Liver (tissue), 7 donors: ENCODE measurements at regions not wholly inside any gene's neighbourhood (a gene's known extent, or its start where the extent isn't known, plus 50 kb on each side); places are given as distances from the start of the nearest gene placed in this dataset.

Experiments
- DNase-seq: peaks from one replicate; pipeline ENCODE4 v3.0.0-alpha.2; 2017; ENCODE audit warnings: low spot score
- H3K27ac ChIP-seq, 2 donors: one replicate each; pipeline ENCODE4 v1.7.0; 2013; ENCODE audit warnings: inconsistent platforms in 2 of 2, low read length in 2 of 2, control low read depth in 1 of 2, low read depth in 1 of 2, mild to moderate bottlenecking in 1 of 2
- H3K27me3 ChIP-seq, 4 donors: one replicate each; pipeline versions ENCODE4 v1.6.1 to v1.7.0; 2013; ENCODE audit warnings: low read length in 3 of 4, inconsistent platforms in 1 of 4, mild to moderate bottlenecking in 1 of 4, moderate library complexity in 1 of 4; ENCODE audit not compliant: control insufficient read depth in 4 of 4, insufficient read depth in 4 of 4
- H3K36me3 ChIP-seq, 4 donors: one replicate each; pipeline versions ENCODE4 v1.6.1 to v1.7.0; 2013; ENCODE audit warnings: low read length in 3 of 4, mild to moderate bottlenecking in 3 of 4, low read depth in 1 of 4, moderate library complexity in 1 of 4; ENCODE audit not compliant: control insufficient read depth in 4 of 4, insufficient read depth in 3 of 4
- H3K4me1 ChIP-seq, 4 donors: one replicate each; pipeline versions ENCODE4 v1.6.1 to v1.7.0; 2013; ENCODE audit warnings: low read length in 3 of 4, mild to moderate bottlenecking in 3 of 4, moderate library complexity in 1 of 4; ENCODE audit not compliant: control insufficient read depth in 4 of 4, insufficient read depth in 4 of 4
- H3K4me3 ChIP-seq, 3 donors: one replicate each; pipeline versions ENCODE4 v1.6.1 to v1.7.0; 2013; ENCODE audit warnings: low read length in 3 of 3, control low read depth in 1 of 3, low read depth in 1 of 3, mild to moderate bottlenecking in 1 of 3
- H3K9ac ChIP-seq, 2 donors: one replicate each; pipeline ENCODE4 v1.7.0; 2013; ENCODE audit warnings: low read length in 2 of 2, mild to moderate bottlenecking in 2 of 2, moderate library complexity in 2 of 2, control low read depth in 1 of 2, low read depth in 1 of 2
- H3K9me3 ChIP-seq, 4 donors: one replicate each; pipeline versions ENCODE4 v1.6.1 to v1.7.0; 2013; ENCODE audit warnings: low read length in 3 of 4; ENCODE audit not compliant: control insufficient read depth in 4 of 4
- ATF3 ChIP-seq: IDR thresholded peaks from 2 replicates; pipeline ENCODE4 v1.6.1; 2016; ENCODE audit warnings: antibody characterized with exemption
- FOXA1 ChIP-seq: IDR thresholded peaks from 2 replicates; pipeline ENCODE4 v1.6.1; 2016; ENCODE audit warnings: antibody characterized with exemption
- FOXA2 ChIP-seq: IDR thresholded peaks from 2 replicates; pipeline ENCODE4 v1.6.1; 2016; ENCODE audit warnings: antibody characterized with exemption
- GABPA ChIP-seq, 2 donors: IDR thresholded peaks in 1 of 2; conservative IDR thresholded peaks in 1 of 2; 2 replicates each; pipeline ENCODE4 v1.6.1; 2016; ENCODE audit warnings: antibody characterized with exemption in 2 of 2, mild to moderate bottlenecking in 1 of 2, moderate library complexity in 1 of 2
- HNF4A ChIP-seq, 2 donors: conservative IDR thresholded peaks; 2 replicates each; pipeline ENCODE4 v1.6.1; 2016; ENCODE audit warnings: antibody characterized with exemption in 2 of 2, mild to moderate bottlenecking in 2 of 2
- HNF4G ChIP-seq: IDR thresholded peaks from 2 replicates; pipeline ENCODE4 v1.6.1; 2016; ENCODE audit warnings: antibody characterized with exemption
- JUND ChIP-seq, 2 donors: IDR thresholded peaks; 2 replicates each; pipeline ENCODE4 v1.6.1; 2016; ENCODE audit warnings: antibody characterized with exemption in 2 of 2
- MAX ChIP-seq: IDR thresholded peaks from 2 replicates; pipeline ENCODE4 v1.6.1; 2016; ENCODE audit warnings: antibody characterized with exemption
- RAD21 ChIP-seq, 2 donors: IDR thresholded peaks; 2 replicates each; pipeline ENCODE4 v1.6.1; 2016; ENCODE audit warnings: antibody characterized with exemption in 2 of 2, mild to moderate bottlenecking in 2 of 2
- REST ChIP-seq: IDR thresholded peaks from 2 replicates; pipeline ENCODE4 v1.6.1; 2016; ENCODE audit warnings: antibody characterized with exemption, mild to moderate bottlenecking
- RXRA ChIP-seq, 2 donors: IDR thresholded peaks; 2 replicates each; pipeline ENCODE4 v1.6.1; 2017 to 2018; ENCODE audit warnings: antibody characterized with exemption in 2 of 2, mild to moderate bottlenecking in 1 of 2
- SP1 ChIP-seq: IDR thresholded peaks from 2 replicates; pipeline ENCODE4 v1.6.1; 2018; ENCODE audit warnings: antibody characterized with exemption, mild to moderate bottlenecking
- TAF1 ChIP-seq: conservative IDR thresholded peaks from 2 replicates; pipeline ENCODE4 v1.6.1; 2016; ENCODE audit warnings: antibody characterized with exemption, mild to moderate bottlenecking
- YY1 ChIP-seq: IDR thresholded peaks from 2 replicates; pipeline ENCODE4 v1.6.1; 2016; ENCODE audit warnings: antibody characterized with exemption, mild to moderate bottlenecking
- ZBTB33 ChIP-seq: IDR thresholded peaks from 2 replicates; pipeline ENCODE4 v1.6.1; 2016; ENCODE audit warnings: antibody characterized with exemption
- WGBS: extraction: QIAGEN DNeasy Blood & Tissue Kit; methylation state at CpG from one replicate; pipeline ENCODE4 v1.1.7; 2013; 5-methylcytosine and 5-hydroxymethylcytosine counted together
- donor health status: healthy.
- donor health status: healthy.
- donor health status: healthy.
- donor health status: healthy.

- Histone ChIP-seq H3K4me3 (no peak overlapping the region), H3K27me3 (no peaks in the 10 kb centered on the region), H3K36me3 (no peaks in the 10 kb centered on the region), H3K9ac (no peak overlapping the region), H3K27ac (no peak overlapping the region), H3K9me3 (no peaks in the 10 kb centered on the region), H3K4me1 (no peaks in the 10 kb centered on the region)
- TF ChIP-seq JUND (IDR thresholded peaks at IDR 0.05) = no peak
- no peak for TF ChIP-seq TAF1
- TF ChIP-seq FOXA2 = no peak
- TF ChIP-seq HNF4G = no peak
- TF ChIP-seq ATF3 = no peak
- no peak for TF ChIP-seq HNF4A (conservative IDR thresholded peaks at IDR 0.05)
- no peak for TF ChIP-seq RAD21 (IDR thresholded peaks at IDR 0.05)
- TF ChIP-seq YY1 = no peak
- no peak for TF ChIP-seq RXRA (IDR thresholded peaks at IDR 0.05)
- no peak for DNase-seq
- WGBS = 71% methylated on average over 4 of the region's 4 CpGs
Observed at GRCh38 chr5:13510616-13511015, 433.9 kb downstream of the DNAH5 start.

- H3K9ac ChIP-seq = no peak overlapping the region
- no peaks in the 10 kb centered on the region for H3K4me1 ChIP-seq
- DNase-seq = no peak
- H3K4me3 ChIP-seq = no peak overlapping the region
- no peaks in the 10 kb centered on the region for H3K9me3 ChIP-seq
- 79% methylated on average over 2 of the region's 2 CpGs for whole genome bisulfite sequencing
- no peak for TF ChIP-seq TAF1
- no peak for TF ChIP-seq FOXA1
- TF ChIP-seq SP1 = no peak
- no peak for TF ChIP-seq RAD21 (IDR thresholded peaks at IDR 0.05)
- TF ChIP-seq ZBTB33 = no peak
- TF ChIP-seq YY1 = no peak
- no peak for TF ChIP-seq ATF3
- H3K27ac ChIP-seq = no peak overlapping the region
- H3K27me3 ChIP-seq = no peaks in the 10 kb centered on the region
- H3K36me3 ChIP-seq = no peaks in the 10 kb centered on the region
Observed at GRCh38 chr5:13508559-13508958, 435.9 kb downstream of the DNAH5 start.

GRCh38 chr5:13505326-13505725 lies 439.2 kb downstream of the DNAH5 start:
- H3K4me1 ChIP-seq = no peaks in the 10 kb centered on the region
- WGBS = 95% methylated on average over 1 of the region's 1 CpG

More at GRCh38 chr5:13505326-13505725, 439.2 kb downstream of the DNAH5 start:
- Histone ChIP-seq H3K27ac (no peak overlapping the region), H3K4me3 (no peak overlapping the region), H3K9ac (no peak overlapping the region), H3K27me3 (no peaks in the 10 kb centered on the region), H3K9me3 (no peaks in the 10 kb centered on the region), H3K36me3 (no peaks in the 10 kb centered on the region)
- DNase-seq = no peak
- TF ChIP-seq JUND (IDR thresholded peaks at IDR 0.05) (no peak), MAX (no peak), RXRA (IDR thresholded peaks at IDR 0.05) (no peak), HNF4G (no peak), HNF4A (conservative IDR thresholded peaks at IDR 0.05) (no peak), YY1 (no peak), RAD21 (IDR thresholded peaks at IDR 0.05) (no peak), FOXA1 (no peak), ATF3 (no peak), GABPA (IDR thresholded peaks at IDR 0.05 in 1 of 2, conservative IDR thresholded peaks at IDR 0.05 in 1 of 2) (no peak), TAF1 (no peak), REST (no peak)
